GM10248 (cell line): ENCODE measurements at regions not wholly inside any gene's neighbourhood (a gene's known extent, or its start where the extent isn't known, plus 50 kb on each side); places are given as distances from the start of the nearest gene placed in this dataset.

Source experiments
- CTCF ChIA-PET: fragments of 300-600 bp; sonication (Branson Sonifier 250); formaldehyde crosslinking; extraction: SDS; loops from one replicate; lab custom pipeline; 2021; ENCODE audit warnings: antibody characterized with exemption; lab: Yijun Ruan, JAX
- POLR2A ChIA-PET: fragments of 350-650 bp; sonication (Branson Sonifier 250); formaldehyde crosslinking; extraction: SDS; loops from one replicate; lab custom pipeline; 2020; ENCODE audit warnings: antibody characterized with exemption; lab: Yijun Ruan, JAX
- DNase-seq: peaks from one replicate; pipeline ENCODE4 v3.0.0; 2012; ENCODE audit errors: extremely low spot score
- CTCF ChIP-seq: IDR thresholded peaks from 2 replicates; pipeline ENCODE4 v1.5.1; 2012; ENCODE audit warnings: mild to moderate bottlenecking, low read depth; ENCODE audit errors: extremely low read depth, missing control alignments, control extremely low read depth

DNA sequence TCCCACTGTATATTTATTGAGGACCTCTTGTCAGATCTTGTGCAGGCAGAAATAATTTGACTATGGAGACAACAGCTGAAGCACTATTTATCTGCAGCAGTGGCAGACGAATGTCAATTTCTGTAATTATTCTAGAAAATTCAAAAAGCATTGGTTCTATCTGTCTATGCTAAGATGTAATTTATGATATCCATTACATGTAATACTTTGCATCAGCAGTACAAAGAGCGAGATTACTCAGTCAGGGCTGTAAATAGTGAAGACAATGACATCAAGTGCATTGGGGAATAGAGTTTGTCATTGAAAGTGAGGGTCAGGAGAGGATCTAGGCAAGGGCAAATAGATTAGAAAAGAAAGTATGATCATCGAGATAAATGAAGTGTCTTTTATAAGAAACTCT lies 508.2 kb downstream of the ZWINT start:
- DNase-seq = no peak

DNA sequence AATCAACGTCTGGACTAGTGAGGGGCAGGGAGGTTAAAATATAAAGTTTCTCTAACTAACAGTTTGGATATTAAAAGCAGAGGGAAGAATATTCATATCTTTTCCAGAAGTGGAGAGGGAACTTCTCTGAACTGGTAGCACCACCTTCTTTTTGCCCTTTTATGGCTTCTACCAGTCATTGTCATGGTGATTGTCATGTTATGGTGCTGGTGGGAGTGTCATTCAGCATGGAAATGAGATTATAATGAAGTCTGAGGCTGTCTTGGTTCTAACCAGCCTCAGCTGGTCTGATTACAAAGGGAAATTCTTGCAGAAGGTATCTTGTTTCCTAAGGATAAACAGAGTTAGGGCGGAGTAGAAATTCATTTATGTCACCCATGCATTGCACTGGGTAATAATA lies 523.8 kb downstream of the ZWINT start:
- no peak for DNase-seq
- ChIA-PET POLR2A (no interaction called here), CTCF (no interaction called here)
- TF ChIP-seq CTCF = no peak

More for the DNA sequence above, 508.2 kb downstream of the ZWINT start:
- no peak for TF ChIP-seq CTCF
- CTCF ChIA-PET = interaction anchor here (1.1 kb wide), 1 partner anchor 30 kb away, joined by 3 read pairs; no protein-coding TSS in a partner anchor
- POLR2A ChIA-PET = no interaction called here

DNA sequence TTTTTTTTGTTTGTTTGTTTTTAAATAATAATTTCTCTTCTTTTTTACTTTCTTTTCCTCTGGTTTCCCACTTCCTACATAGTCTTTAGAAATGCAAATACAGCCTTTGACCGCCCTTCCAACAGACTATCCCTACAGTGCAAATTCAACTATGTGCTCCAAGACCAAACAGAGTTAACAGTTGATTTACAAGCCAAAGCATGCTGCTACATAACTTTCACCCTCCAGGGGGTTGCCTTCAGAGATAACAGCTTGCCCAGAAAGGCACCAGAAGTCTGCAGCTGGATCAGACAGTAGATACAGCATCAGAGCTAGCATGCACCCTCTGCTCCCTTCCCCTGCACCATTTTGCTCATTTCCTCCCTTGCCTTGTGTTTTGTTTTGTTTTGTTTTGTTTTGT lies 539.0 kb downstream of the ZWINT start:
- TF ChIP-seq CTCF = no peak
- no peak for DNase-seq
- ChIA-PET POLR2A (no interaction called here), CTCF (interaction anchor here (1.5 to 1.6 kb wide), 2 partner anchors 10 to 31 kb away, joined by 3 to 5 read pairs; no protein-coding TSS in a partner anchor)

DNA sequence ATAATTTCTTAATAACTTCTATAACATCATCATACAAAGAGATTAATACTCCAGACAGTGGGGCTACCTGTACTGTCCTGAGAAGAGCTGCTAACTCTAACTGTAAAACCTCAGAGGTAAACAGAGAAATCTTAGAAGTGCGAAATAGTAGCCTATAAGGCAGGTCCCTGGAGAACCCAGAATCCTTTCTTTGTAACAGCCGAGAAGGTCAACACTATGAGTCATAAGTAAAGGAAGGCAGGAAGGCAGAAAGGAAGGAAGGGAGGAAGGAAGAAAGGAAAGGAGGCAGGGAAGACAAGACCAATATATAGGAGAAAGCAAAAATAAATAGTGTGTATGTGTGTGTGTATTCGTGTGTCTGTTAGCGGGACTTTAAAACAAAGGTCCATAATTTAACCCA lies 540.6 kb downstream of the ZWINT start:
- DNase-seq = no peak
- no peak for TF ChIP-seq CTCF
- POLR2A ChIA-PET = no interaction called here
- CTCF ChIA-PET = no interaction called here

DNA sequence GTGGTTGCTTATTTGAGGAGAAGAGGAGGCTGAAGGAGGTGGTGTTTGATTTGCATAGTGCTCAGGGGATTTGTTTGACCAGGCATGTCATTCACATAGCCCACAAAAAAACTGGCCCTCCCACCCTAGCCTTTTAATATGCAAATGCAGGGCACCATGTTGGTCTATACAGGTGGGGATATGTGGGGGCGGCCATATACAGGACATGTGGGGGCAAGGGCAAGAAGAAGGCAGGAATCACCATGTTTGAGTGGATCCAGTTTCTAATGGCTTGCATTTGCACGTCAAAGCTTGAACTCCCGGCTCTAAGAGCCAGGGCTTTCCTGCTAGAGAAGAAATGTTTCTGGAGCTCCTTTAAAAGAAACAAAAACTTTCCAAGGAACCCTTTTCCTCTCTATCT lies 541.0 kb downstream of the ZWINT start:
- POLR2A ChIA-PET = no interaction called here
- CTCF ChIA-PET = no interaction called here
- no peak for DNase-seq
- no peak for TF ChIP-seq CTCF

DNA sequence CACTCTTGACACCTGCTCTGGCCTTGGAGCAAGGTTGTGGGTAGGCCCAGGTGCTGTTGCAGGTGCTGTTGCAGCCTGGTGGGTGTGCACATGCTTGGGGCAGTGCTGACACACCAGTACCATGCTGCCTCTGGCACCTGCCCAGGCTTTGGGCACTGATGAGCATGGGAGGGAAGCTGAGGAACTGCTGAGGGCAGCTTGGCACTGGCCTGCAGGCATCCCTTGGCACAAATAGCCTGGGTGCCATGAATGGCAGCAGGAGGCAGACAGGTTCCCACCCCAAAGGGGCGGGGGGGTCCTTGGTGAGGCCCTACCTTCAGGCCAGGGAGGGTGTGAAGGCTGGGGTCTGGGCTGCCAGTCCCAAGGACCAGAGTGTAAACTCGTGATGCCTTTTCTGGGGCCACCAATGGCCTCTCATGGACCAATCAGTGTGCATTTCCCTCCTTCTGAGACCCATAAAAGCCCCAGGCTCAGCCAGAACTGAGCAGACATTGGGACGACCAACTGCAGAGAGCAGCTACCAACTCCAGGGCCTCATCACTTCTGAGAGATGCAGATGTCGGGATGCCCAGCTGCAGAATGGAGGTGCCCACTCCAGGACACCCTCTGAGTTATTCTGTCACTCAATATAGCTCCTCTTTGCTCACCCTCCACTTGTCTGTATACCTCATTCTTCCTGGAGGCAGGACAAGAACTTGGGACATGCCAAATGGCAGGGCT lies 547.4 kb downstream of the ZWINT start:
- no peak for TF ChIP-seq CTCF
- POLR2A ChIA-PET = no interaction called here
- no peak for DNase-seq
- CTCF ChIA-PET = no interaction called here
